NT2/D1 (cell line): ENCODE measurements at regions not wholly inside any gene's neighbourhood (a gene's known extent, or its start where the extent isn't known, plus 50 kb on each side); places are given as distances from the start of the nearest gene placed in this dataset.

Source experiments
- SUZ12 ChIP-seq: IDR thresholded peaks from 2 replicates; pipeline ENCODE4 v1.6.1; 2011; ENCODE audit not compliant: insufficient read length, insufficient read depth; ENCODE audit errors: extremely low read depth
- YY1 ChIP-seq: IDR thresholded peaks from 2 replicates; pipeline ENCODE4 v1.6.1; 2011; ENCODE audit not compliant: insufficient read length, insufficient read depth
- ZNF274 ChIP-seq: IDR thresholded peaks from 2 replicates; pipeline ENCODE4 v1.6.1; 2011; ENCODE audit warnings: mild to moderate bottlenecking, low read depth, low read length

DNA sequence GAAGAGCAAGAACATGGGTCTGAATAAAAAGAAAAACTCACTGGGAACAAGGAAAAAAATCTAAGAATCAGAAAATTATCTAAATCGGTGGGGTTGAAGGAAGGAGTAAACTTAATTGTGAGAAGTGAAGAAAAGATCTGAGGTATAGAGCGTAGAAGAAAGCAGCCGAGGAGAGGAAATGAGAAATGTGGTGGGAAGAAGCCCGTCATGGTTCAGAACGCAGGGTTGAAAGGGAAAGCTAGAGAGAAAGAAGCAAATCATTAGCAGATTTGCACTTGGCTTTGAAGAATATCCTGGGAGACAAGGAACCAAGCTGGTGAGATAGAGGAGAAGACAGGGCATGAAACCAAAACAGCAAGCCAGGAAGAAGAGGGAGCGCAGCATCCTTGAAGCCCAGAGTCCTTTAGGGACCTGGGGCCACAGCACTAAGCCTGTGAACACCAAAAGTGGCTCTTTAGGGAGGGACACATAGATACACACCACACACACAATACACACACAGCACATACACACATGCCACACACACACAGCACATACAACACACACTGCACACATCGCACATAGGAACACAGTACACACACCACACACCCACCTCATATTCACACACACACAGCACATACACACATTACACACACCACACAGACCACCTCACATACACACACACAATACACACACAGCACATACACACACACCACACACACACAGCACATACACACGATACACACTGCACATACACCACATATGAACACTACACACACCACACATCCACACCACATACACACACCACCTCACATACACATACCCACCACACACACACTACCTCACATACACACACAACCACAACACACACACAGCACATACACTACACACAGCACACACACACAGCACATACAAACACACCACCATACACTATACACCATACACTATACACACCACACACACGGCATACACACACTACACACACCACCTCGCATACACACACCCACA lies 274.6 kb downstream of the ETAA1 start:
- no peak for TF ChIP-seq YY1
- no peak for TF ChIP-seq SUZ12
- no peak for TF ChIP-seq ZNF274
